HG03108 (cell line): ENCODE measurements at regions not wholly inside any gene's neighbourhood (a gene's known extent, or its start where the extent isn't known, plus 50 kb on each side); places are given as distances from the start of the nearest gene placed in this dataset.
"Not testable (repeated sequence)": the region's sequence is repeated elsewhere in the genome, so short reads cannot be mapped to it uniquely, and the experiment has no call there.

Source experiments
- ATAC-seq: cut with Tn5 transposase; IDR thresholded peaks from one replicate; pipeline ENCODE4 v1.9.1; 2021; ENCODE audit warnings: moderate library complexity; ENCODE audit not compliant: unreplicated experiment

DNA sequence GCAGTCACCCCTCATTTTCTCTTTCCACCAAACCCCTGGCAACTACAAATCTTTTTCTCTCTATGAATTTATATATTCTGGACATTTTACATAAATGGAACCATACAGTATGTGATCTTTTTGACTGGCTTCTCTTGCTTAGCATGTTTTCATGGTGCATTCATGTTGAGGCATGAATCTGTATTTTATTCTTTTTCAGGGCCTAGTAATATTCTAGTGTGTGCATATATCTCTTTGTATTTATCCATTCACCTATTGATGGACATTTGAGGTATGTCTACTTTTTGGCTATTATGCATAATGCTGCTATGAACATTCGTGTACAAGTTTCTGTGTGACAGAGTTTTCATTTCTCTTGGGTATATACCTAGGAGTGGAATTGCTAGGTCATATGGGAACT, 78.2 kb downstream of the HACD1 start:
- ATAC-seq = no peak

DNA sequence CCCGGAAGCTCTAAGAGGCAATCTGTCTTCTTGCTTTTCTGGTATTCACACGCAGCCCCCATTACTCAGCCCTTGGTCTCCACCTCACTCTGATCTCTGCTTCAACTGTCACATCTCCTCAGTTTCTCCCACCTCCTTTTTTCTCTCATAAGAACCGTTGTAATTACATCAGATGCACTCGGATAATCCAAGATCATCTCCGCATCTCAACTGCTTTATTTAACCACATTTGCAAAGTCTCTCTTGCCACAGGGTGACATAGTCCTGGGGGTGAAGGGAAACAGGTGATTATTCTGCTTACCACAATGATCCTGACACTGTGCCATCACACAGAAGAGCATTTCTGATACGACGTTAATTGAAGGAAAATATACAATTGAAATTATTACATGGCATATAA, 79.9 kb downstream of the HACD1 start:
- ATAC-seq = no peak

DNA sequence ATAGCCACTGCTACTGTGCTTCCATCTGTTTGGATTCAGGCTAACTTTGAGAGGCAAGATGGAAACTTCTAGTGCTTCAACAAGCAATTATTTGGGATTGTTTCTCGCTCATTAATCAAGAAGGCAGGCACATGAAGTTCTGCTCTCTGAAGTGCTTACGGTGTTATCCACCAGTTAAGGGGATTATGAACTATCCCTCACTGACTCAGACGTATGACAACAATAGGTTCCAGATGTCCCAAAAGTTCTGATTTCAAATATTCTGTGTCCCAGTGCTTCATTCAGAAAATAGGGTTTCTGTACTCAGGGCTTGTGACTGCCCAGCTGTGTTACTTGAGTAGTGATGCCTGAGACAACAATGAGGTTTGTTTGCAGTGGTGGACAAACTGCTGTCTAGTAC, 81.0 kb downstream of the HACD1 start:
- no peak for ATAC-seq

DNA sequence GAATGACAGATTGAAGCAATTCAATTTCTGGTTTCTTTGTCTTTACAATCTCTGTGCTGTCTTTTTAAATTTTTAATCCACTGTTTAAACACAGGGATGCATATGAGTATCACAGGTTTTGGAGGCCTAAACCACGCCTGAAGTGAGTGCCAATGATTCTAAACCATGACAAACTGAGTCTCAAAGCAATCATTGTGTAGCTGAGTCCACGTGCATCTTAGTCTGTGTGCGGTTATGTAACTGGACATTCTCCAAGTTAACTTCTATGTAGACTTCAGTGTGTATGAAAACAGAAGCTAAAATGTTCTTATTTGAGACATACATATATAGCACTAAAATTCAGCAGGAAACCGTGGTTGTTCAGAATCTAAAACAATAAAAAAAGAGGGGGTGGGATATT, 79.3 kb upstream of the ST8SIA6 start:
- no peak for ATAC-seq

DNA sequence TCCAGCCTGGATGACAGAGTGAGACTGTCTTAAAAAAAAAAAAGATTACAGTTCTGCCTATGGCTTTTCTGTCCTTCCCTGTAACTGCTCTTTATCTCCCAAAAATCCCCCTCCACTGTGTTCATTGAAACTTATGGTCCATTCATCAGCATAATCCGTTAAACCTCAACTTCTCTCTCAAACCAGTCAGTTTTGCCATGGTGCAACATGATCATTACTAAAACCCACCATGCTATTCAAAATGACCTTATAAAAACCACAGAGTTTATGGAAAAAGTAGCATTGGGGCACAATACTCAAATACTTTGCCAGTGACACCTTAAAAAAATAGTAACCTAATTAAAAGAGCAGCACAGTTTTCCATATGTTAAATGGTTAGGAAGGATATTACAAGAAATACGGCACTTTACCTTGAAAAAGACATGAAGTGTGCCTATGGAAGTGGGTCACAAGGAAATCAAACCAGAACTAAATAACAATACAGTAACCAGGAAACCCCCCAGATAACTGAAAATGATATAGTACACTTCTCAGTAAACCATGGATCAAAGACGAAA, 74.0 kb upstream of the ST8SIA6 start:
- no peak for ATAC-seq

DNA sequence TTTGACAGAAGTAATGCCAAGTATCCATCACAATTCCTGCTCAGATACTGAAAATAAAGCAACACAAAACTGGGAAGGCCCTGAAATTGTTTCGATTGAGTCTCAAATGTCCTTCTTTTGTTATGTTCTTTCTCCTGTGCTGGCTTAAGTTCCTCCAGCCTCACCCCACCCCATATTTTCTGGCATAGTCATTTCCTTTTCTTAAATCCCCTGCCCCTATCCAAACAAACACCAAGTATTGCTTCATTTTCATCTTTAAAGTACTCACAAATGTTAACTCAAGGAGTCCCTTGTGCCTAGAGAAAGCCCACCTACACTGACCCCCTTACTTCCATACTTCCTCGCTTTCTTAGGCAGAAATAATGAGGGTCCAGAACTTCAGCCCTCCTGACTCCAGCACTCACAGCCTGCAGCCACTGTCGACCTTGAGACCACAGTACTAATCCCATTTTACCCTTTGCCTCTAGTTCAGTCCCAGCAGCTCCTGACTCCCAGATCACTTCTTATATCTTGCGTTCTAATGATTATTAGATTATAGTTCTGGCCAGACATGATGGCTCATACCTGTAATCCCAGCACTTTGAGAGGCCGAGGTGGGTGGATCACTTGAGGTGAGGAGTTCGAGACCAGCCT, 73.2 kb upstream of the ST8SIA6 start:
- ATAC-seq = no peak

DNA sequence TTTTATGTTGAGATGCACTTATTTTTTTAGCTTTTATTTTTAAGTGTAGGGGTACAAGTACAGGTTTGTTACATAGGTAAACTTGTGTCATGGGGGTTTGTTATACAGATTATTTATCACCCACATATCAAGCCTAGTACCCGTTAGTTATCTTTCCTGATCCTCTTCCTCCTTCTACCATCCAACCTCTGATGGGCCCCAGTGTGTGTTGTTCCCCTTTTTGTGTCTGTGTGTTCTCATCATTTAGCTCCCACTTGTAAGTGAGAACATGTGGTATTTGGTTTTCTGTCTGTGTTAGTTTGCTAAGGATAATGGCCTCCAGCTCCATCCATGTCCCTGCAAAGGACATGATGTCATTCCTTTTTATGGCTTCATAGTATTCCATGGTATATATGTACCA, 72.2 kb upstream of the ST8SIA6 start:
- not testable (repeated sequence) for ATAC-seq

DNA sequence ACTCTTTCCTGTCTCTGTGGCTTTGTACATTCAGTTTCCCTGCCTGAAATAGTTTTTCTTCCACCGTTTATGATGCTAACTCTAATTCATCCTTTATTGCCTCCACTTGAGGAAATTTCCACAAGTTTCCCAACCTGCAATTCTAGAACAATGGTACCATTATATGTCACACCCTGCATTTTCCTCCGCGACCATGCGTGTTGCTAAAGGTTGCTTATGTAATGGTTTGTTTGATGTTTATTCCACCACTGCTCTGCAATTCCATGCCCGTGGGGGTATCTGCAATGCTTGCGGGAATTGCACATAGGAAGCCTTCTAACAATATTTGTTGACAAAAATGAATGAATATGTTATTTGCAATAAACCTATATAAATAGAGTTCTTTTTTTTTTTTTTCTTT, 69.5 kb upstream of the ST8SIA6 start:
- no peak for ATAC-seq

DNA sequence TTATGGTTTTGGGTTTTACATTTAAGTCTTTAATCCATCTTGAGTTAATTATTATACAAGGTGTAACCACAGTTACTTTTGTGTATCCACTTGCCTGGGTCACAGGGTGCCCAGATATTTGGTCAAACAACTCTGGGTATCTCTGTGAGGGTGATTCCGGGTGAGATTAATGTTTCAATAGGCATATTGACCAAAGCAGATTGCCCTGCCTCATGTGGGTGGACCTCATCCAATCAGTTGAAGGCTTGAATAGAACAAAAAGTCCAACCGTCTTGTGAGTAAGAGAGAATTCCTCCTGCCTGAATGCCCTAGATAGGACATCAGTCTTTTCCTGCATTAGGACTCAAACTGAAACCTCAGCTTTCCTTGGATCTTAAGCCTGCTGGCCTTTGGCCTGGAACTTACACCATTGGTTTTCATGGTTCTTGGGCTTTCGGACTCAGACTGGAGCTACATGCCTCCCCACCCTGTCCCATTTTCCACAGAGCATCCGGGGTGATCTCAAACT, 68.9 kb upstream of the ST8SIA6 start:
- ATAC-seq = no peak

DNA sequence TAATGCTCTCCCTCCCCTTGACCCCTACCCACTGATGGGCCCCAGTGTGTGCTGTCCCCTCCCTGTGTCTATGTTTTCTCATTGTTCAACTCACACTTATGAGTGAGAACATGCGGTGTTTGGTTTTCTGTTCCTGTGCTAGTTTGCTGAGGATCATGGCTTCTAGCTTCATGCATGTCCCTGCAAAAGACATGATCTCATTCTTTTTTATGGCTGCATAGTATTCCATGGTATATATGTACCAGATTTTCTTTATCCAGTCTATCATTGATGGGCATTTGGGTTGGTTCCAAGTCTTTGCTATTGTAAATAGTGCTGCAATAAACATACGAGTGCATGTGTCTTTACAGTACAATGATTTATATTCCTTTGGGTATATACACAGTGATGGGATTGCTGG, 67.9 kb upstream of the ST8SIA6 start:
- not testable (repeated sequence) for ATAC-seq

DNA sequence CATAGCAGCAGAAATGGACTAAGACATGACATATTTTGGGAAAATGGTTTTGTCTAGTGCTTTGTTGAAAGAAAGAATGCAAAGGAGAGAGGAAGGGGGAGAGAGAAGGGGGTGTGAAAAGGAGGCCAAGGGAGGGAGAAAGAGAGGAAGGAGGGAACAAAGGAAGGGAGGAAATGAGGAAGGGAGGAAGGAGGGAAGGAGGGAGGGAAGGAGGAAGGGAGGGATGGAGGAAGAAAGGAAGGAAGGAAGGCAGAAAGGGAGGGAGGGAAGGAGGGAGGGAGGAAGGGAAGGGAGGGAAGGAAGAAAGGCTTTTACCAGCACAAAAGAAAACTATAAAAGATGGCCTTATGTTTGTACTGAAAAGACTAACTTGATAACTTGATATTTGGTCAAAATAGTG, 65.1 kb upstream of the ST8SIA6 start:
- no peak for ATAC-seq

DNA sequence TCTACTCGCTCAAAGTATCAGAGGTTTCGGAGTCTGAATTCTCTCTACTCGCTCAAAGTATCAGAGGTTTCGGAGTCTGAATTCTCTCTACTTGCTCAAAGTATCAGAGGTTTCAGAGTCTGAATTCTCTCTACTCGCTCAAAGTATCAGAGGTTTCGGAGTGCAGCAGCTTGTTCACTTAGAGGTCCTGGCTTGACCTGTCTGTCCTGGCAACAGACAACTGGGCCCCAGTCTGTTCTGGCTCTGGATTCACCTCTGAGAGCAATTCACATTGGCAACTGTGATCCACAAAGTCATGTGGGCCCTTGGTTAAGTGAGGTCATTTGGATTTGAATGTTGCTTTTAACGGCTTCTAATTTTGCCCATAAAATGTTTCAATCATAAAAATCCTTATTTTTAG, 63.9 kb upstream of the ST8SIA6 start:
- no peak for ATAC-seq

DNA sequence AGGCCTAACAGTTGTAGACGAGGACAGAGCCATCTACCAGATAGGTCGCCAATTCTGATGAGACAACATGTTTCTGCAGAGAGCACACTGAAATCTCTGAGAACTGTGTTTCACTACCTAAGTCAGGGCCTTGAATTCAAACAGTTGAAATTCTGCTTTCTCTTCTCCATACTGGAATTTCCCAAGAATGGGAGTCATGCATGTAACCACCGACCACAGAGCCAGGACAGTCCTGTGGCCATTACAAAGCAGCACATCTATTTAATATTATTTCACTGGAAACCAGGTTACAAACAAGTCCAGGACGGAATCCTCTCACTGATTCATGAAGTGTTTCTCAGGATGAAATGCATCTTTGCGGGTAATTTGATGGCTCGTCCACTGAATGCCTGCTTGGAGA, 62.0 kb upstream of the ST8SIA6 start:
- ATAC-seq = no peak

DNA sequence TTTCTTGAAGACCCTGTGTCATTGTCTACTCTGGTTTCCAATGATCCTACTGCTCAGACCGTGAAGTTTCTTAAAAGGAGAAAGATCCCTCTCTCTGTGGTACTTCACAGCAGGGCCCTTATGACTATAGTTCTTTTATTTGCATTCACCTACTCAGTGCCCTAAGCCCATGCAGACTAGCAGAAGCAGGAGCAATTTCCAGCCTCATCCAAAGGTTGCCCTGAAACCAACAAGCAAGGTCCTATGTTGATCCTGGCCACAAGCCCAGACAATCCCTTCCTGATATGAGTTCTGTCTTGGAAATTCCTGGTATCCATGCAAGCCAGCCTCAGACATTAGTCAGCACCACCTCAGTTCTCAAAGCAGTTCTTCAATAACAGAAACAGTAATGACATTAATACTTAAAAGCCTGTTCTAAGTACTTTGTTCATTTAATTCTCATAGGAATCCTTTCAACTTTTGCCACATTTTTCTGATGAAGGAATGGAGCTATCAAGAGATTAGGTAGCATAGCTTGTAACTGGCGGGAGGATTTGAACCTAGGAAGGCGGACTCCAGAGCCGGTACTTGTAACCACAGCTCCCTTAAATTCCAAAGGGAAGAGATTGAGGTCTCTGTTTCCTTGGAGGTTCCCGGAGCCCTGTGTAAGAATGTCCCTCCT, 58.1 kb upstream of the ST8SIA6 start:
- ATAC-seq = no peak

DNA sequence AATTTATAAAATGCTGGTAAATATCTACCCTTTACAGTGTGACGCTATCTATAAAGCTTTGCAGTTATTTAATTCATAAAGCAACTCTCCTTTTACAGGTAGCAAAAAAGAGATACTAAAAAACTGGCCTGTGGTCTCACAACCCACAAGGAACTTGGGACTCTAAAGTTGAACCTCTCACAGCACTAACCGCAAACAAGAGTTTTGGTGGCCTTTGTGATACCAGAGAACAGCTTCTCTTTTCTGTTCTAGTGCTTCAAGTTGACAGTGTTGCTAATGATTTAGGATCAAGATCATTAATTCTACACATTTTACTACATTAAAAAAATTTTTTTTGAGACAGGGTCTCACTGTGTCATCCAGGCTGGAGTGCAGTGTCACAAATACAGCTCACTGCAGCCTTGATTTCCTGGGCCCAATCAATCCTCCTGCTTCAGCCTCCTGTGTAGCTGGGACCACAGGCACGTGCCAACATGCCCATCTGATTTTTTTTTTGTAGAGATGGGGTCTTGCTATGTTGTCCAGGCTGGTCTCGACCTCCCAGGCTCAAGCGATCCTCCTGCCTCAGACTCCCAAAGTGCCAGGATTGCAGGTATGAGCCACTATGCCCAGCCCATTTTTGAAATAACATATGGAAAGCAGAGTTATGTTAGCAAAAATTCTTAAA, 56.0 kb upstream of the ST8SIA6 start:
- peak; percentile 65 for ATAC-seq

DNA sequence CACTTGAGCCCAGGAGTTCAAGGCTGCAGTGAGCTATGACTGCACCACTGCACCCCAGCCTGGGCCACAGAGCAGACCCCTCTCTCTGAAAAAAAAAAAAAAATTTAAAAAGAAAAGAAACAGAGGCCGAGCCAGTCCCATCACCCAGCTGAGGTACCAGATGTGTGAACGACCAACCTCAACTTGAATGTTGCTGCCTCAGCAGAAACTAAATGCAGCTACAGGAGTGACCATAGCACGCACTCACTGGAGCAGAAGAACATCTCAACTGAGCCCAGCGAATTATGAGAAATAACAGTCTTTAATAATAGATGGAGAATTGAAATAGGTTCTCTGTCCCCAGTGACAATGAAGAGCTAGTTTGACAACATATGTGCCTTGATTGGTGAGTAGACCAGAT, 53.1 kb upstream of the ST8SIA6 start:
- no peak for ATAC-seq

DNA sequence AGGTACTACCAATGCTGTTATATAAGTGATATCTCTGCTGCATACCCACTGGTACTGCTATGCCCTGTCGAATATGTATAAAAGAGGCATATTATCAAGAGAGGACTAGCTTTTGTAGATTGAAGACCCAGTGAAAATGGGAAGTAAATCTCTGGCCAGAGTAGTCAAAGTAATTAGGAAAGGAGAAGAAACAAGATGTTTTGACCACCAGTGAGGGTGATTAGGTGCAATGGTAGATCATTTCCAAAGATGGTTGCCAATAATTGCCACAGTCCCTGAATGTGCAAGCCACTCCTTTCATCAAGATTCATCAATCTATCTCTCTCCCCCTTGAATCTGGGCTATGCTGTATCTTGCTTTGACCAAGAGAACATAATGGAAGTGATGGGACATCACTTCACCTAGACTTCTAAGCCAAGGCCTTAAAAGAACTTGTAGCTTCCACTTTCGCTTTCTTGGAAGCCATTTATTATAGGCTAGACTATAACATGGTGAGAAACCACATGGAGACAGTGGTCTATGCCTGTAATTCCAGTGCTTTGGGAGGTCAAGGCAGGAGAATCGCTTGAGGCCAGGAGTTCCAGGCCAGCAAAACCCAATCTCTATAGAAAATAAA, 52.6 kb upstream of the ST8SIA6 start:
- no peak for ATAC-seq

DNA sequence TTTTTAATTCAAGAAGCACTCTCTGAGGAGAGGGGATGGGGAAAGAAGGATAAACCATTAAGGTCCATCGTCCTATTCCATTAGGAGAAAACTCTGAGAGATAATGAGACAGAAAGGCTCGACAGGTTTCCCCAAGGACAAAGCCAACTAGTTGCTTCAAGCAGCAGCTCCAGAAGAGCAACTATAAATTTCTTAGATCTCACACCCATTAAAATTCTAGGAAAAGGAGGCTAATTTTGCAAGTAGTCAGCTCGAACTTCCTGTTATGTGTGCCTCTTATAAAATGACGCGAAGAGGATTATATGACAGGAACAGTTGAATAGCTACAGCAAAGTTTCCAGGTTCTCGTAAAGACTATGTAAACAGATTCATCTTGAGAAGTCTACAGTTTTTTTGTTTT, 52.0 kb upstream of the ST8SIA6 start:
- no peak for ATAC-seq

DNA sequence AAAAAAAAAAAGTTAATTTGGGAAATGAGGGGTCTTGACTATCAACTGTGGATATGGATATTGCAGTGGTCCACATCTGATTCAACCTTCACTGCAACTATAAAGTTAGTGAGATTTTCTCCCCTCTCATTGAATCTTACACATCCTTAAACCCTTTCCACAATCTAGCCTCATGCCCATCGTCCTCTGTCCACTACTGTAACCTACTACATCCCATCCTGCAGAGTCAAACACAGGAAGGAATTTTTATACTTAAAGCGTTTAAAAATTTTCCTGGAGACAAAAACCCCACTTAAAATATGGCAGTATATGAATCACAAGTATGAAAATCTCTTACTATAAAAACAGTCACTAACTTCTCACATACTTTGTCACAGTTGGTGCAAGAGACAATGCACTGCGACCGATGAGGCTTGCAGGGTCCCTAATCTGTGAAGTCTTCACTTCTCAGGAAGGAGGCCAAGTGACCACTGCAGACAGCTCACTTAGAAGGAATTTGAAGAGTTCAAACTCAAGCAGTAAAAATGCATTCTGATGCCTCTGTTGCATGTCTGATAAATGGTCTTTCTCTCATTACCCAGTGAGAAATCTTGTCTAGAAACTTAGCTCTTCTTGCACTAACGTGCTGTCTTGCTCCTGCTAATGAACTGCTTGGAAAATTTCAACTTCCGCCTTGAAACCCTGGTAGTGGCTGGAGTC, 50.3 kb upstream of the ST8SIA6 start:
- no peak for ATAC-seq
